SU-DHL-6 (cell line): ENCODE measurements at regions not wholly inside any gene's neighbourhood (a gene's known extent, or its start where the extent isn't known, plus 50 kb on each side); places are given as distances from the start of the nearest gene placed in this dataset.
"Not testable (repeated sequence)": the region's sequence is repeated elsewhere in the genome, so short reads cannot be mapped to it uniquely, and the experiment has no call there.

Source experiments
- CTCF ChIP-seq: fragments of 200-600 bp; sonication (generic); IDR thresholded peaks from one replicate; pipeline ENCODE4 v1.5.1; 2017; ENCODE audit warnings: antibody characterized with exemption, mild to moderate bottlenecking, low read length, moderate library complexity; ENCODE audit not compliant: insufficient read depth, poor library complexity, severe bottlenecking
- EZH2phosphoT487 ChIP-seq: fragments of 200-600 bp; sonication (generic), shearing (Covaris generic); conservative IDR thresholded peaks from 2 replicates; pipeline ENCODE4 v1.6.1; 2018; ENCODE audit warnings: mild to moderate bottlenecking, antibody characterized with exemption, low read length, moderate library complexity, mixed read lengths

DNA sequence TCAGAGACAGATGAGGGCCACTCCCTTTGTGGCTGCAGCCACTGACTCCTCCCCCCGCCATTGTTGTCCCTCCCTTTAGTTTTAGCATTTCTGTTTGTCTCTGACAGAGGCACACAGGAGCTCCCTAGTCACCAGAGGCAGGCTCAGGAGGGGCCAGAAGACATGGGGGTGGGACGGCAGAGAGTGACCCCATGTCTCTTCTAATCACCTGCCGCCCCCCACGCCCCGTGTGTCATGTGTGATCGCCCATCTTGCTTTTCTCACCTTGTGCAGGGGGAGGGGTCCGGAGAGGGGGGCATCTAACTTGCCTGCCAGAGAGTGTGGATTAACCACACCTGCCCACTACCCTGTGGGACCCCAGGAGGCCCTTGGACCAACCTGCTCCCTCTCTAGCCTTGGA, 246.7 kb upstream of the TP53TG3C start:
- not testable (repeated sequence) for TF ChIP-seq EZH2phosphoT487, CTCF
